H7 (cell line): ENCODE measurements at regions not wholly inside any gene's neighbourhood (a gene's known extent, or its start where the extent isn't known, plus 50 kb on each side); places are given as distances from the start of the nearest gene placed in this dataset.

ENCODE experiments used
- DNase-seq: peaks from one replicate; pipeline ENCODE4 v3.0.0; 2012
- H3K27me3 ChIP-seq: 2 replicates; pipeline ENCODE4 v1.6.0; 2011; ENCODE audit warnings: mild to moderate bottlenecking, low read length; ENCODE audit not compliant: control insufficient read depth, insufficient read depth
- H3K36me3 ChIP-seq: replicated peaks from 2 replicates; pipeline ENCODE4 v1.5.1; 2011; ENCODE audit warnings: low read length; ENCODE audit not compliant: control insufficient read depth, insufficient read depth
- H3K4me3 ChIP-seq: 2 replicates; pipeline ENCODE4 v1.5.1; 2011; ENCODE audit warnings: low read depth, mild to moderate bottlenecking, control low read depth, low read length, moderate library complexity; ENCODE audit not compliant: insufficient read depth

DNA sequence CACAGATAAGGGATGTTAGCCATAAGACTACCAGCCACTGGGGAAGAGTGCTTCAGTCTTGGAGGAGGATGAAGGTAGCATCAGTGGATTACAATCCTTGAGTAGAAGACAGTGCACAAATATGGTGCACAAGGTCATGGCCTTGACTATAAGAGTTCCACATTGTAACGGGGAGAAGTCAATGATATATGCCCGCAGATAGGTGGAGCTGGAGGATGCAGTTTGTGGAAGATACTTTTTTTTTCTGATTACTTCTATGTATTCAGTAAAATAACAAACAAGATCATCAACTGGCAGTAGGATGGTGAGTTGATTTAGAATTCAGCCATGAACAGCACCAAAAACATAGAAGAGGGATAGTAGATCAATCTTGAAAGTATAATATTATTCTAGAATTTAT lies 926.8 kb upstream of the MIR17HG start:
- Histone ChIP-seq H3K27me3 (no peaks in the 10 kb centered on the region), H3K36me3 (no peaks in the 10 kb centered on the region), H3K4me3 (no peak overlapping the region)
- peak; percentile 5 for DNase-seq

DNA sequence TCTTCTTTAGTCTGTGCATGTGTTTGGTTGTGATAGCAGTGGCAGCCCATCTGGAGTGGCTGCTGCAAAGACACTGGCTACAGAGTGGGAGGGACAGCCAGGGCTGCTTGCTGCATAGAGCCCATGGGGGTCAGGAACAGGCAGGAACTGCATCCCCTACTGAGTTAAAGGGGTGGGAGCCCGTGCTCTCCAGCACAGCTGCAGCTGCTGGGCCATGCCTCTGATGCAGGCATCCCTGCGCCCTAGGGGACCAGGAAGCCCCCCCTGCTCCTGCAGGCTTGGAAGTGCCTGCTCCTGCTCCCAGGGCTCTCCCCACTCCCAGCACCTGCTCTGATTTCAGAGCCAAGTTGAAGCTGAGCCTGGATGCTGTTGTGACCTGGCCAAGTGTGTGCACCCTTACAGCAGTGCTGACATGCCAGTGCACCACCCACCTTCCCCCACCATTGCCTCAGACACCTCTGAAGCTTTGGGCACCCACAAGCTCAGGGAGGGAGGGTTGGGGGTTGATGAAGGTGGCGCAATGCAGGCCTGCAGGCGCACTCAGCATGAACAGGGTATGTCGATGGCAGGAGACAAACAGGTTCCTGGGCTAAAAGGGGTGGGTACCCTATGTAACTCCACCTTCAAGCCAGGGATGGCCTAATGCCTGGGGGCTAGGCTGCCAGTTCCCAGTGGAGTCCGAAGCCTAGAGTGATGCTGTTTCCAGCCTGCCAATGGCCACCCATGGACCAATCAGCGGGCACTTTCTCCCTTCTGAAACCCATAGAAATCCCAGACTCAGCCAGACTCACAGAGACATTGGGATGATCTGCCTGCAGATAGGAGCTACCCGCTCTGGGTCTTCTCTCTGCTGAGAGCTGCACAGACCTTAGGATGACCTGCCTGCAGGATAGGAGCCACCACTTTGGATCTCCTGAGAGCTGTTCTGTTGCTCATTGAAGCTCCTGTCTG lies 919.9 kb upstream of the MIR17HG start:
- H3K27me3 ChIP-seq: no peaks in the 10 kb centered on the region
- DNase-seq: peak; percentile 23
- no peak overlapping the region for H3K4me3 ChIP-seq
- no peaks in the 10 kb centered on the region for H3K36me3 ChIP-seq

DNA sequence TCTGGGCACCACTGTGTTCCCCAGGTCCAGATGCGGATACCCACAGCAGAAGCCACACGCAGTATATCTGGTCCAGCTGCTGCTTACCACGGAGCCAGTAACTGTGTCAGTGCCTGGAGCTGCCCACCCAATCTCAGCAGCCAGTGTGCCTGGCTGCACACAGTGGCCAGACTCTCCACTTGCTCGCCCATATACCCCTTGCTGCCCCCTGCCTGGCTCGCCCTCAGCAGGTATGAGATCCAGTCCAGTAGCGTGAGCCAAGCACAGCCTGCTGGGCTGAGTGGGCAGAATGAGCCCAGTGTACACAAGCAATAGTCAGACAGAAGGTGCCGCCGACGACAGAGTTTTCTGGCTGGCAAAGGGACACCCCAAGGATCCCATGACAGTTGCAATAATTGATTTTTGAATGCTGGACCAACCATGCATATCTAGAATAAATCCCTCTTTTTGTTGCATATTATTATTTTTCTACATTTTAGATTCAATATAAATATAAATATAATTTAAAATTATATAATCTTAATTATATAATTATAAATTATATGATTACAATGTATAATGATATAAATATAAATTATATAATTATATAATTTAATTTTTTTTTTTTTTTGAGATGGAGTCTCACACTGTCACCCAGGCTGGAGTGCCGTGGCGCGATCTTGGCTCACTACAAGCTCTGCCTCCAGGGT lies 918.8 kb upstream of the MIR17HG start:
- no peaks in the 10 kb centered on the region for H3K27me3 ChIP-seq
- H3K4me3 ChIP-seq: no peak overlapping the region
- no peaks in the 10 kb centered on the region for H3K36me3 ChIP-seq
- DNase-seq: no peak

- no peak for DNase-seq
Observed at GRCh38 chr13:90430127-90430526, 917.4 kb upstream of the MIR17HG start.

GRCh38 chr13:90436697-90437096 lies 910.8 kb upstream of the MIR17HG start:
- H3K4me3 ChIP-seq: no peak overlapping the region
- DNase-seq: no peak
- H3K27me3 ChIP-seq: no peaks in the 10 kb centered on the region

More at GRCh38 chr13:90430127-90430526, 917.4 kb upstream of the MIR17HG start:
- H3K36me3 ChIP-seq: no peaks in the 10 kb centered on the region
- no peak overlapping the region for H3K4me3 ChIP-seq
- no peaks in the 10 kb centered on the region for H3K27me3 ChIP-seq

DNA sequence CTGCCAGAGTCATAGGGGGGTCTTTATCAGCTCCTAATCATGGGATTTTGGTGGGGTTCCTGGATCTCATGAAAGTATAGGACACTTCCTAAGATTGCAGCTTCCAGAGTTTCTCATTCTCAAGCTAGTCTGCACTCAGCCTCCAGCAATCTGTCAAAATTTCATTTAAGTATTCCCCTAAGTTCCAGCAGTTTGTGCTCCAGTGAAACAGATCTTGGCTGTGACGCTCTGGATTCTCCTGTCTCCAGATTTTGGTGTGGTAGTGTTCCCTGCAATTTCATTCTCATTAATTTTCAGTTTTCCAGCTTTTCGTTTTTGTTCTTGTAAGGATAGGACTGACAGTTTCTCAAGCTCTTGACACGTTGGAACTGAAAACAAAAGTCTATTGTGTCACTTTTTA lies 908.9 kb upstream of the MIR17HG start:
- no peaks in the 10 kb centered on the region for H3K36me3 ChIP-seq
- no peaks in the 10 kb centered on the region for H3K27me3 ChIP-seq
- DNase-seq: no peak
- H3K4me3 ChIP-seq: no peak overlapping the region

More at GRCh38 chr13:90436697-90437096, 910.8 kb upstream of the MIR17HG start:
- H3K36me3 ChIP-seq: no peaks in the 10 kb centered on the region

GRCh38 chr13:90443268-90443667 lies 904.2 kb upstream of the MIR17HG start:
- Histone ChIP-seq H3K4me3 (no peak overlapping the region), H3K27me3 (no peaks in the 10 kb centered on the region), H3K36me3 (no peaks in the 10 kb centered on the region)
- DNase-seq: no peak

GRCh38 chr13:90444232-90444631 lies 903.3 kb upstream of the MIR17HG start:
- Histone ChIP-seq H3K36me3 (no peaks in the 10 kb centered on the region), H3K4me3 (no peak overlapping the region)

GRCh38 chr13:90445179-90445578 lies 902.3 kb upstream of the MIR17HG start:
- DNase-seq: no peak
- Histone ChIP-seq H3K27me3 (no peaks in the 10 kb centered on the region), H3K36me3 (no peaks in the 10 kb centered on the region), H3K4me3 (no peak overlapping the region)

More at GRCh38 chr13:90444232-90444631, 903.3 kb upstream of the MIR17HG start:
- DNase-seq: no peak
- no peaks in the 10 kb centered on the region for H3K27me3 ChIP-seq

- Histone ChIP-seq H3K36me3 (no peaks in the 10 kb centered on the region), H3K4me3 (no peak overlapping the region), H3K27me3 (no peaks in the 10 kb centered on the region)
- DNase-seq: no peak
Observed at GRCh38 chr13:90447034-90447733, 900.3 kb upstream of the MIR17HG start.

DNA sequence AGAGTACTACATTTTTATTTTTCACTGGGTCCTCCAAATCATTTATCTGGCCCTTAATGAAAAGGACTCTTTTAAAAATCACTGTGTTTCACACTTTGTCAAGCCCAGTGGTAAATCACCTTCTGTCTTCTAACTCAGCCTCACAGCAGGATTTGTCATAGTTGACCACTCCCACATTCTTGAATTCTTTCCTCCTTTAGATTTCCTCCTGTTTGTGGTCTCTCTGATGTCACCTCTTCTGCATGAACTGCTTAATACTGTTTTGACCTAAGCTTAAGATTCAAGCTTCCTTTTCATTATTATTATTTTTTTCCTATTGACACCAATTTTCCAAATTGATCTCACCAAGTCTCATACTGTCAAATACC lies 899.8 kb upstream of the MIR17HG start:
- H3K36me3 ChIP-seq: no peaks in the 10 kb centered on the region
- no peaks in the 10 kb centered on the region for H3K27me3 ChIP-seq
- DNase-seq: no peak
- H3K4me3 ChIP-seq: no peak overlapping the region

- Histone ChIP-seq H3K4me3 (no peak overlapping the region), H3K36me3 (no peaks in the 10 kb centered on the region), H3K27me3 (no peaks in the 10 kb centered on the region)
- DNase-seq: no peak
Observed at GRCh38 chr13:90448466-90449037, 898.9 kb upstream of the MIR17HG start.

DNA sequence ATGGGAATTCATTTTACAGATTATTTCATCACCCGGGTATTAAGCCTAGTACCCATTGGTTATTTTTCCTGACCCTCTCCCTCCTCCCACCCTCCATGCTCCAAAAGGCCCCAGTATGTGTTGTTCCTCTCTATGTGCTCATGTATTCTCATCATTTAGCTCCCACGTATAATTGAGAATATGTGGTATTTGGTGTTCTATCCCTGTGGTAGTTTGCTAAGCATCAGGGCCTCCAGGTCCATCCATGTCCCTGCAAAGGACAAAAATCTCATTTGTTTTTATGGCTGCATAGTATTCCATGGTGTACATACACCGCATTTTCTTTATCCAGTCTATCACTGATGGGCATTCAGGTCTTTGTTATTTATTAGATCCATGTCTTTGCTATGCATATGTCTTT lies 894.1 kb upstream of the MIR17HG start:
- Histone ChIP-seq H3K27me3 (no peaks in the 10 kb centered on the region), H3K4me3 (no peak overlapping the region), H3K36me3 (no peaks in the 10 kb centered on the region)
- DNase-seq: no peak

GRCh38 chr13:90454002-90454636 lies 893.4 kb upstream of the MIR17HG start:
- Histone ChIP-seq H3K27me3 (no peaks in the 10 kb centered on the region), H3K36me3 (no peaks in the 10 kb centered on the region), H3K4me3 (no peak overlapping the region)
- no peak for DNase-seq
